ENCODE measurements at regions not wholly inside any gene's neighbourhood (a gene's known extent, or its start where the extent isn't known, plus 50 kb on each side); places are given as distances from the start of the nearest gene placed in this dataset.

DNA sequence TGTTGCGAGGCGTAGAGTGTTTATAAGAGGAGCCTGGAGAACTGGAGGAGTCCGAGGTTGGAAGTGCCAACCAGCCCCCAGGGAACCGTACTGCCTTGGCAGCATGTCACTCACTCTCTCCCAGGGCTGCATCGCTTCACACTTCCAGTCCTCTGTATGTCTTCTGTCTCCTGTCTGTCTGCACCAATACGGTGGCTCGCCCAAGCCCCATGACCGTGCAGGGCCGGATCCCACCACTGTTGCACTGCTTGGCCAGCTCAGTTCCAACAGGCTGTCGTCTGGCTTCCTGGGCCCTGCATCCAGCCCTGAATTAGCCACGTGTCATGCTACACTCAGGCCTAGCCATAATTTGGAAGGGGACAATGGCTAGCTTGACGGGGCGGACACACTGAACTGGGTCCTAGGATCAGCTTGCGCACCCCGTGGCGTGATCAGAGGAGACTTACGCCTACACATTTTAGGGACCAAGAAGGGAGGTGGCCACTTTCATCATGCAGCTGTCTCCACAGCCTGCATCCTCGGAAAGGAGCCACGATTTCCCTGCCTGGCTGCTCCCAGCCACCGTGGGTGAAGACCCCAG is 147.1 kb downstream of the URI1 start:
- no peaks in the 10 kb centered on the region for H3K9me3 Mint-ChIP-seq
- ATAC-seq = no peak

DNA sequence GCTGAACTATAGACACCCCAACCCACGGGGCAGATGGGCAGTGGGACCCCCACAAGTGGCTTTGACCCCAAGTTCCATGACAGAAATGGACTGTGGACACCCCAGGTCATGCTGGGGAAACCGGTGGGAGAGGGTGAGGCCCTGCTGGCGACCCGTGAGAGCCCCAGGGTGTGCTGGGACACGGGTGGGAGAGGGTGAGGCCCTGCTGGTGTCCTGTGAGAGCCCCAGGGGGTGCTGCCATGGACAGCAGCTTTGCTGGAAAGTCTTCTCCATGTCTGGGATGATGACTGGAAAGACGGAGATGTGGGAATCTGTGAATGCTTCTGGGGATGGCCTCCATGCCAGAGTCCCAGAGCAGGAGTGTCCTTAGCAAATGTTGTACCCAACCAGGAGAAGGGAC is 148.4 kb downstream of the URI1 start:
- Mint-ChIP-seq H3K4me3 (no peak overlapping the region), H3K27ac (no peak overlapping the region), H3K36me3 (ENCODE audit: low read depth) (no peaks in the 10 kb centered on the region), H3K9me3 (no peaks in the 10 kb centered on the region), H3K27me3 (no peaks in the 10 kb centered on the region), H3K4me1 (no peaks in the 10 kb centered on the region)
- DNase-seq (no peak), ATAC-seq (no peak)

More for the DNA sequence above, 147.1 kb downstream of the URI1 start:
- DNase-seq = no peak
- H3K27ac Mint-ChIP-seq = no peak overlapping the region
- no peaks in the 10 kb centered on the region for H3K27me3 Mint-ChIP-seq
- H3K36me3 Mint-ChIP-seq (ENCODE audit: low read depth) = no peaks in the 10 kb centered on the region
- no peaks in the 10 kb centered on the region for H3K4me1 Mint-ChIP-seq
- no peak overlapping the region for H3K4me3 Mint-ChIP-seq

DNA sequence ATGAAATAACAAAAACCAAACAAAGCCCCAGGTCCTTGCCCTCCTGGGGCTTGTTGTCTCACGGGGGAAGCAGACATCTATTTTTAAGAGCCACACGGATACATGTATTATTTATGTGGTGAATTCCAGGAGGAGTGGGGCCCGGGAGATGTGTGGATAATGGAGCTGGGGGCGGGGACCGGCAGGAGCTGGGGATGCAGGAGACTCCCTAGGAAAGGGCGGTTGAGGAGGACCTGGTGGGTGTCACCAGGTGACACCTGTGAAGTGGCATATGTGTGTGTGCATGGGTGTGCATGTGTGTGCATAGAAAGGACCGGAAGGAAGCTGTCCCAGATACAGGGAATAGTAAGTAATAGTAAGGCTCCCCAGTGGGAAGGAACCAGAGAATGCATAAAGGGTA is 148.9 kb downstream of the URI1 start:
- no peak overlapping the region for H3K27ac Mint-ChIP-seq
- no peak overlapping the region for H3K4me3 Mint-ChIP-seq
- no peaks in the 10 kb centered on the region for H3K36me3 Mint-ChIP-seq (ENCODE audit: low read depth)
- no peaks in the 10 kb centered on the region for H3K4me1 Mint-ChIP-seq
- no peak for DNase-seq
- H3K27me3 Mint-ChIP-seq = no peaks in the 10 kb centered on the region
- no peaks in the 10 kb centered on the region for H3K9me3 Mint-ChIP-seq
- ATAC-seq = no peak

DNA sequence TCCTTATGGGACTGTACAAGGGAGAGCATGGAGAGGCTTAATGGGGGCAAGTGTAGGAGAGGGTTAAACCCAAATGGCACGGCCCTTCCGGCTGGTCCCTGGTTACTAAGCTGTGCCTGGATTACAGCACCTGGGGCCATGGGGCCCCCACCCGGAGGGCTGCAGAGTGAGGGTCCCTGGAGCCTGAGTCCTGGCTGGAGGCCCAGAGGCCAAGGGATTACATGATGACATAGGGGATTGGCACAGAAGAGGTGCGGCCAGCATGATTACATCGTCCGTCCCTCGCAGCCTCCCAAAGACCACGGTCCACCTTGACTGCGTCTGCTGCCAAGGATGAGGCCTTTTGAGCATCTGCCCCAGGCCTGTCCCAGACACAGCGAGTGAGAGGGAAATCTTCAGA is 149.4 kb downstream of the URI1 start:
- no peak overlapping the region for H3K4me3 Mint-ChIP-seq
- H3K27me3 Mint-ChIP-seq = no peaks in the 10 kb centered on the region
- no peak for DNase-seq
- H3K36me3 Mint-ChIP-seq (ENCODE audit: low read depth) = no peaks in the 10 kb centered on the region
- H3K4me1 Mint-ChIP-seq = no peaks in the 10 kb centered on the region
- no peaks in the 10 kb centered on the region for H3K9me3 Mint-ChIP-seq
- ATAC-seq = no peak
- H3K27ac Mint-ChIP-seq = no peak overlapping the region

DNA sequence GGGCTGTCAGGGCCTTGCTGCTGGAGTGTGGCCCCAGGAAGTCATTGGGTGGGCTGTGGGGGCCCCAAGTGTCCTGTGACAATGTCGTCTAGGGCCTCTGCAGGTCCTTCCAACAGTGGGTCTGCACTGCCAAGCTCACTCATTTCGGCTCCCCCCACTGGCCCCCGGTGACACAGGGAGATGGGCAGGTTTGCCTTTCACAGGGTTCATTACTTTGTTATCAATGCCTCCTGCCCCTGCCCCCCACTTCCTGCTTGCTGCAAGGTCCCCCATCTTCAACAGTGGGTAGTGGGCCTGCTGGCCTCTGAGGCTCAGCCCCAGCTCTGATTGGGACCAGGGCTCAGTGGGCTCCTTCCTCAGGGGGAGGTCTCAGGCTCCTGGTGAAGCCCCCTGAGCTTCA is 149.8 kb downstream of the URI1 start:
- H3K9me3 Mint-ChIP-seq = no peaks in the 10 kb centered on the region
- DNase-seq (no peak), ATAC-seq (no peak)
- no peak overlapping the region for H3K27ac Mint-ChIP-seq
- H3K36me3 Mint-ChIP-seq (ENCODE audit: low read depth) = no peaks in the 10 kb centered on the region
- no peaks in the 10 kb centered on the region for H3K4me1 Mint-ChIP-seq
- no peaks in the 10 kb centered on the region for H3K27me3 Mint-ChIP-seq
- H3K4me3 Mint-ChIP-seq = no peak overlapping the region

DNA sequence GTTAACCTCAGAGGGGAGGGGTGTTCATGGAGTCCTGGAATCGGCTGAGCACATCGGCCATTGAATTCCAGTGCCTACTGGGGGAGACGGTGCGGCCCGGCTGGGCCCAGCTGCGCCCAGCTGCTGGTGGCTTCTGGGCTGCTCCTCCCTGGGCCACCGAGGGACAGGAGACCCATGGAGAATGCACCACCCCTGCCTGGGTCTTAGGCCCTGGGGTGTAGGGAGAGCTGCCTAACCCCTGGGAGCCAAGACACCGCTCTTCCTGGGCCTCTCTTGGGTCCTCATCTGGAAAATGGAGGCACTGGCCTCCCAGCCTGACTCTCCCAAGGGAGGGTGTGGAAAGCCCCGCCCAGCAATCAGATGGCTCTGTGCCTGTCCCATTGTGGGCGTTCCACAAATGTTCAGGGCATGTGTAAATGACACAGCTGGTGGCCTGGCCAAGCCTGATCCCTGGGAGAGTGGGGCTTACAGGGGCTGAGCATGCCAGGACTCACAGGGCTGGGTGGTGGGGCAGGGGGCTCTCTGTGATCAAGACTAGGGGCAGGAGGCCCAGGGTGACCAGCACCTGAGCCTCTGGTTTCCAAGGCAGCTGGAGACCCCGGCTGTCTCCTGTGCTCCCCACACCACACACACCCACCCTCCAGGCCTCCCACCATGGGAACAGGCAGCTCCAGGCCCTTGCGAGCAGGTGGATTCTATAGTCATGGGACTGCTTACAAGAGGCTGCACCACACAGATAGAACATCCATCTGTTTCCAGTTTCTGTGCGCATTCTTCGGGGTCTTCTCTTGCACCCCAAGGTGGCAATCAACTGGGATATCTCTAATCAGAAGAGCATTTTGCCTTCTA is 150.9 kb downstream of the URI1 start:
- ATAC-seq = no peak

DNA sequence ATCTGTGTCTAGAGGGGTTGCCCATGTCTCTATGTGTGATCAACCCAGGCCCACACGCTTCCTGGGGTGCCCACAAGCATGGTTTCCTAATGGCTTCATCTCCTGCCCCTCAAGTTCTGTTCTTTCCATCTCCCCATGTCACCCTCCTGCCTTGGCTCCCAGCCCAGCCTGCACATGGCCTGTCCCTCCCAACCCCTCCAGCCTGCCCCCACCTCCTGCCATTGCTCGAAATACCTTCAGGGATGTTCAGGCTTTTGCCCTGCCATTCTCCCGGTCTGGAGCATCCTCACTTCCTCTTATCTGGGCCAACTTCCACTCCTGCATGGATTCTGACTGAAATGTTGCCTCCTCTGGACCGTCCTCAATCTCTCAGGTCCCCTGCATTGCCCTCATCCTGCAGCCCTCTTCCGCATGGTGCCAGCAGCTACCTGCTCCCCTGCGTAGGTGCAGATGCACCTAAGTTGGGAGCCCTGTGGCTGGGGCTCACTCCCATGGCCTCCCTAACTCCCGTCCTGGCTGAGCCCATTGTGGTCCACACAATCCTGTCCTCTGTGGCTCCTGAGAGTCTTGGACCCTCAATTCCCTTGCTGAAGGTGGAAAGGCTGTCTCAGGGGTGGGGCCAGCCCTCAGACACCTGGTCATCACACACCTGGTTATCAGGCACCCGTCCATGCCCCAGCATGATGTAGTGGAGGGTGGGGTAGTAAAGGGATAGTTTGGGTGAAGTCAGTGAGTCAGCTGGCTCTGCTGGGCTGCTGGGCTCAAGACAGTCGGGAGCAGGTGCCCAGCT is 152.1 kb downstream of the URI1 start:
- ATAC-seq (no peak), DNase-seq (no peak)
- H3K9me3 Mint-ChIP-seq = no peaks in the 10 kb centered on the region
- H3K36me3 Mint-ChIP-seq (ENCODE audit: low read depth) = no peaks in the 10 kb centered on the region
- H3K27ac Mint-ChIP-seq = no peak overlapping the region
- H3K27me3 Mint-ChIP-seq = no peaks in the 10 kb centered on the region
- no peak overlapping the region for H3K4me3 Mint-ChIP-seq
- no peaks in the 10 kb centered on the region for H3K4me1 Mint-ChIP-seq

More for the DNA sequence above, 150.9 kb downstream of the URI1 start:
- DNase-seq = no peak
- Mint-ChIP-seq H3K9me3 (no peaks in the 10 kb centered on the region), H3K36me3 (ENCODE audit: low read depth) (no peaks in the 10 kb centered on the region), H3K27ac (no peak overlapping the region), H3K4me3 (no peak overlapping the region), H3K4me1 (no peaks in the 10 kb centered on the region), H3K27me3 (no peaks in the 10 kb centered on the region)

DNA sequence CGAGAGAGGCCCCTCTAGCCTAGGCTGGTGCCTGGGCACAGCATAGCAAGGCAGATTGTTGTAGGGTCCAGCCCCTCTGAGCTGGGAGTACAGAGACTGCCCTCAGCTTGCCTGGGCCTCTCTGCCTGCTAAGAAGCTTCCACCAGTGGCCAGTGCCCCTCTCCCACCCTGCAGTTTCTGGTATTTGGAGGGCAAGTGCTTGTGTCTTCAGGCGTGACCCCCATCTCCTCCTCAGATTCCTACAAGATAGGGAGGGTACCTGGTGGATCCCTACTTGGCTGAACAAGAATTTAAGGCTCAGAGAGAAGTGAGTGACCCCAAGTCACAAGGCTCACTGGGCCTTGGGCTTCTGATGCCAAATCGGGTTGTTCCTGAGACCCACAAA is 152.7 kb downstream of the URI1 start:
- no peaks in the 10 kb centered on the region for H3K27me3 Mint-ChIP-seq
- H3K4me3 Mint-ChIP-seq = no peak overlapping the region
- ATAC-seq (no peak), DNase-seq (no peak)
- H3K4me1 Mint-ChIP-seq = no peaks in the 10 kb centered on the region
- H3K9me3 Mint-ChIP-seq = no peaks in the 10 kb centered on the region
- no peak overlapping the region for H3K27ac Mint-ChIP-seq
- H3K36me3 Mint-ChIP-seq (ENCODE audit: low read depth) = no peaks in the 10 kb centered on the region

DNA sequence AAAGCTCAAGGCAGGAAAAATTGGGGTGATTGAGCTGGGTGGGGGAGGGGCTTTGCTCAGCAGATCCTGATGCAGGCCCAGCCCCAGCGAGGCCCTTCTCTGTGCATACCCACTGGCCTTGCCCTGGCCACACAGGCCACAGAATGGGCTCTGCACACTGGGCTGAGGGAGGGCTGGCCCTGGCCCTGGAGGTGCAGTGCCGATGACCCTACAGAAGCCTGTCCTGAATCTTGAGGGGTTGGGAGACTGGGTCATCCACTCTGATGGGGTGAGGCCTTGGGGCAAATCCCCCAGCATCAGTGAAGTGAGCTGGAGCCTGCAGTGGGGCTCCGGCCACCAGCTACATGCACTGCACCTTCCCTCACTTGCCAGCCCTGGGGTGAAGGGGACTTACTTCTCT is 153.1 kb downstream of the URI1 start:
- DNase-seq = no peak
- H3K4me3 Mint-ChIP-seq = no peak overlapping the region
- H3K27ac Mint-ChIP-seq = no peak overlapping the region
- no peaks in the 10 kb centered on the region for H3K4me1 Mint-ChIP-seq
- no peak for ATAC-seq
- no peaks in the 10 kb centered on the region for H3K27me3 Mint-ChIP-seq
- no peaks in the 10 kb centered on the region for H3K36me3 Mint-ChIP-seq (ENCODE audit: low read depth)
- no peaks in the 10 kb centered on the region for H3K9me3 Mint-ChIP-seq

DNA sequence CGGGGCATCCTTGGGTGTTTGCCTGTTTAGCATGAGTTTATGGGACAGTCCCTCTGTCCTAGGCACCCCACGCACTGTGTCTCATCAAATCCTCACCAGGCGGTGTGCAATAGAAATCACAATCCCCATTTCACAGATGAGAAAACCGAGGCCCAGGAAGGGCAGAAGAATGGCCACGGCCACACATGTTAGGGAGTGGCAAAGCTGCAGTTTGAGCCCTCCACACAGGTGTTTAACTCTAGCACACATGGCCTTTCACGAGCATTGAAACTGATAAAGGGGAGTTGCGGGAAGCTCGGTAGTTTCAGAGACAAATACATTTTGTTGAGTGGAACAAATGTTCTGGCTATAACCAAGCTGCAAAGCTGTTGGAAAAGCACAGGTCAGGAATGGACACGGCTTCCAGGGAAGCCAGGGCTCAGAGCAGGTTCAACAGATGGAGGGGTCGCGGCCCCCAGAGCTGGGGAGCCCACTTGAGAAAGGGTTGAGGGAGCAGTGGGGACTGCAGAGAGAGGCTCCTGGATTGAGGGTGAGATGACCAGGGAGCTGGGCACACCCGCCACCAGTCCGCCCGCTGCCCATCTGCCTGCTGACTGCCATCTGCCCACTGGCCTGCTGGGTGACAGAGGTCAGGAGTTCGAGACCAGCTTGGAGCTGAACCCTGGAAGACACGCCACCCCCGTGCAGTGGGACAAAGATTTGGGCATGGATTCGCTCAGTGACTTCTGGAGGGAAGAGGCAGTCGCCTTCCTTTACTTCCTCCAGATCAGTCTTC is 154.7 kb downstream of the URI1 start:
- no peaks in the 10 kb centered on the region for H3K27me3 Mint-ChIP-seq
- H3K4me1 Mint-ChIP-seq = no peaks in the 10 kb centered on the region
- H3K27ac Mint-ChIP-seq = no peak overlapping the region
- no peak overlapping the region for H3K4me3 Mint-ChIP-seq
- no peaks in the 10 kb centered on the region for H3K9me3 Mint-ChIP-seq
- ATAC-seq (no peak), DNase-seq (no peak)
- no peaks in the 10 kb centered on the region for H3K36me3 Mint-ChIP-seq (ENCODE audit: low read depth)

DNA sequence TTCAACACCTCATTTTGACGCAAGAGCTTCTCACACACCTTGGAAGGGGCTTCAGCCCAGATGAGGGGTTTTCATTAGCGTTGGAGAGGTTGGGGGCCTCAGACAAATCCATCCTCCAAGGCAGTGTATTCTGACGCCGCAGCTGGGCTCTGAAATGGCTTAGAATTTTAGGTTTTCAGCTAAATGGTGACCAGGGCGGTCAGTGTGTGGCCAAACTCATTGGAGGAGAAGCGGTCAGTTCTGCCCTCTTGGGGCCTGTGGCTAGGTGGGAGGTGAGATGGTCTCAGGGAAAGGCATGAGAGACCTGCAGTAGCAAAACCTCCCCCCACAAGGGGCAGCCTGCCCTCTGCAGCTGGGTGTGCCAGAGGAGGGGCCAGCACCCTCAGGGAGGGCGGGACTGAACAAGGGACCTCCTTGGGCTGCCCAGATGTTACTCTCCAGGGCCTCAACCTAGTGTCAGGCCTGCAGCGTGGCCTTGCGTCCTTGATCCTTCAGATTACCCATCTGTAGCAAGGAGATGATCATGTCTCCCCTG is 155.8 kb downstream of the URI1 start:
- H3K36me3 Mint-ChIP-seq (ENCODE audit: low read depth) = no peaks in the 10 kb centered on the region
- DNase-seq (no peak), ATAC-seq (no peak)
- H3K9me3 Mint-ChIP-seq = no peaks in the 10 kb centered on the region
- H3K4me3 Mint-ChIP-seq = no peak overlapping the region
- H3K27me3 Mint-ChIP-seq = no peaks in the 10 kb centered on the region
- no peaks in the 10 kb centered on the region for H3K4me1 Mint-ChIP-seq
- H3K27ac Mint-ChIP-seq = no peak overlapping the region

DNA sequence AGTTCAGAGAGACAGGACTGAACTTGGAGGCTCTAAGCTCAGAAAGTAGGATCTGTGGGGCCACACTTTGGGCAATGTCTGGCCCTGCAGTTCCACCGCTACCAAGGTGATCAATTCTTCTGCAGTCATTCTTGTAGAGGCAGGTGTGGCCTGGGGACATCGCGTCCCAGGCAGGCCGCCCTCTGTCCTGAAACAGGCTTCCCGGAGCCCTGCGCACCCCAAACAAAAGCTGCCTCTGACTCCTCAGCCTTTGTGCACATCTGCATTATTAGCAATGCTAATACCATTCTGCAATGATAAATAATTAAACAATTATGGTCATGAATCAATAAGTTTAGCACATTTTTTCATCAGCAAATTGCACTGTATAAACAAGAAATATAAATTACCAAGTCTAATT is 160.2 kb downstream of the URI1 start:
- H3K36me3 Mint-ChIP-seq (ENCODE audit: low read depth) = no peaks in the 10 kb centered on the region
- no peaks in the 10 kb centered on the region for H3K27me3 Mint-ChIP-seq
- ATAC-seq = no peak
- H3K4me1 Mint-ChIP-seq = no peaks in the 10 kb centered on the region
- H3K9me3 Mint-ChIP-seq = no peaks in the 10 kb centered on the region
- H3K4me3 Mint-ChIP-seq = no peak overlapping the region
- H3K27ac Mint-ChIP-seq = no peak overlapping the region
- DNase-seq = no peak

DNA sequence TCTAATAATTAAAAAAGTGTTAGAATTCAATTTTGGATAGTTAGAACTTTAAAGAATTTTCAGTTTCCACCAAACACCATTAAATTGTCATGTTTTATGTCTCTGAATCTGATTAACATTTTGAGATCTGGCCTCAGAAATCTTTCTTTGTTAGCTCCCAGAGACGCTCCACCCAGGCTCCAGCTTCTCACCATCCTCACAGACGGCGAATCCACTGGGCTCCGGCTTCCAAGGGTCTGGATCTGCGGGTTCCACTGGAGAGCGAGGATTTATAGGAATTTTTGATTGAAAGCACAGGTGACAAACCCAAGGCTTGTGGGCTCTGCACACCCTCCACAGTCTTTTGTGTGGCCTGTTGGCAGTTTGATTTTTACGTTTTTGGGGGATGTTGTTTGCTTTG is 160.6 kb downstream of the URI1 start:
- ATAC-seq (no peak), DNase-seq (no peak)
- H3K9me3 Mint-ChIP-seq = no peaks in the 10 kb centered on the region
- H3K36me3 Mint-ChIP-seq (ENCODE audit: low read depth) = no peaks in the 10 kb centered on the region
- no peak overlapping the region for H3K27ac Mint-ChIP-seq
- no peaks in the 10 kb centered on the region for H3K27me3 Mint-ChIP-seq
- no peaks in the 10 kb centered on the region for H3K4me1 Mint-ChIP-seq
- H3K4me3 Mint-ChIP-seq = no peak overlapping the region

DNA sequence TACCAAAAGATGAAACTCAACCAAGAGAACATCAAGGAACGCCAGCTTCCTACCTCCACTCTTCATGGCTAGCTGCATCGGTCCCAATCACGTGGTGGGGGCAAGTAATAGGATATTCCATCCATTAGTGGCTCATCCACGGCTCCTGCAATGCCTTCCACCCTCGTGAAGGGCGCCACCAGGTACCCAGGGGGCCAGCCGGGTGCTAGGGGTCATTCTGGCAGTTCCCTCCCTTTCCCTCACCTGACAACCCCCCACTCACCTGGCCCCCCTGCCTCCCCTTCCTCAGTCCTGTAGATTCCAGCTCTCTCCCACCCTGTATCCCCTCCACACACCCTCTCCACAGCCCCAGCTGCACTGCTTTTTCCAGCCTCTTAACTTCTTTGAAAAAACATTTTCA is 161.9 kb downstream of the URI1 start:
- Mint-ChIP-seq H3K9me3 (no peaks in the 10 kb centered on the region), H3K27me3 (no peaks in the 10 kb centered on the region), H3K36me3 (ENCODE audit: low read depth) (no peaks in the 10 kb centered on the region), H3K4me3 (no peak overlapping the region), H3K27ac (no peak overlapping the region), H3K4me1 (no peaks in the 10 kb centered on the region)
- DNase-seq (no peak), ATAC-seq (no peak)
